ENCODE measurements at regions not wholly inside any gene's neighbourhood (a gene's known extent, or its start where the extent isn't known, plus 50 kb on each side); places are given as distances from the start of the nearest gene placed in this dataset.
"Not testable (repeated sequence)": the region's sequence is repeated elsewhere in the genome, so short reads cannot be mapped to it uniquely, and the experiment has no call there.

GRCh38 chr2:44103639-44104038 is 65.0 kb upstream of the PPM1B start:
- H3K4me1 ChIP-seq: no peaks in the 10 kb centered on the region
- intact Hi-C loops (cut with DNase I; ENCODE audit: low total_unique reads): no loop called here
- TF ChIP-seq, protein P1, sequence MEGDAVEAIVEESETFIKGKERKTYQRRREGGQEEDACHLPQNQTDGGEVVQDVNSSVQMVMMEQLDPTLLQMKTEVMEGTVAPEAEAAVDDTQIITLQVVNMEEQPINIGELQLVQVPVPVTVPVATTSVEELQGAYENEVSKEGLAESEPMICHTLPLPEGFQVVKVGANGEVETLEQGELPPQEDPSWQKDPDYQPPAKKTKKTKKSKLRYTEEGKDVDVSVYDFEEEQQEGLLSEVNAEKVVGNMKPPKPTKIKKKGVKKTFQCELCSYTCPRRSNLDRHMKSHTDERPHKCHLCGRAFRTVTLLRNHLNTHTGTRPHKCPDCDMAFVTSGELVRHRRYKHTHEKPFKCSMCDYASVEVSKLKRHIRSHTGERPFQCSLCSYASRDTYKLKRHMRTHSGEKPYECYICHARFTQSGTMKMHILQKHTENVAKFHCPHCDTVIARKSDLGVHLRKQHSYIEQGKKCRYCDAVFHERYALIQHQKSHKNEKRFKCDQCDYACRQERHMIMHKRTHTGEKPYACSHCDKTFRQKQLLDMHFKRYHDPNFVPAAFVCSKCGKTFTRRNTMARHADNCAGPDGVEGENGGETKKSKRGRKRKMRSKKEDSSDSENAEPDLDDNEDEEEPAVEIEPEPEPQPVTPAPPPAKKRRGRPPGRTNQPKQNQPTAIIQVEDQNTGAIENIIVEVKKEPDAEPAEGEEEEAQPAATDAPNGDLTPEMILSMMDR (IDR thresholded peaks at IDR 0.05): no peak
- TF ChIP-seq POLR2AphosphoS5 (IDR thresholded peaks at IDR 0.05) (no peak), POLR2A (IDR thresholded peaks at IDR 0.05) (no peak)
- H3K27me3 ChIP-seq: no peaks in the 10 kb centered on the region
- DNase-seq (ENCODE audit: low spot score in 2 of 2): no peak
- H3K27ac ChIP-seq: no peak overlapping the region
- no peaks in the 10 kb centered on the region for H3K36me3 ChIP-seq
- H3K9me3 ChIP-seq: no peaks in the 10 kb centered on the region
- H3K4me3 ChIP-seq: no peak overlapping the region

DNA sequence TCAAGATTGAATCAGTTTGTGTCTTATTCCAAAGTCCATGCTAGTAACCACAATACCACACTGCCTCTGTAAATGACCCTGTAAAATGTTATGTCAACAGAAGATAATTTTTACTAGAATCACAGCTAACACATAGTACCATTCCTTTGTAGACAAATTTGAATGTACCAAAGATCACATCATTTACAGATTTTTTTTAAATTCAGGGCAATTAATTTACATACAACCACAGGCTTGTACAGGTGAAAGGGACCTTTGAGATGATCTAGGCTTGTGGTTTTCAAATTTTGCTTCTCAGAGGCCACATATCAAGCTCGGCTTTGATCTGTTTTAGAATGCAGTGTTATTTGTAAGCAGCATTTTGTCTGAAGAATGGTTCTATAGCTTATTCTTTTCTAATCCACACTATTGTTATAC is 63.8 kb upstream of the PPM1B start:
- no peaks in the 10 kb centered on the region for H3K36me3 ChIP-seq

DNA sequence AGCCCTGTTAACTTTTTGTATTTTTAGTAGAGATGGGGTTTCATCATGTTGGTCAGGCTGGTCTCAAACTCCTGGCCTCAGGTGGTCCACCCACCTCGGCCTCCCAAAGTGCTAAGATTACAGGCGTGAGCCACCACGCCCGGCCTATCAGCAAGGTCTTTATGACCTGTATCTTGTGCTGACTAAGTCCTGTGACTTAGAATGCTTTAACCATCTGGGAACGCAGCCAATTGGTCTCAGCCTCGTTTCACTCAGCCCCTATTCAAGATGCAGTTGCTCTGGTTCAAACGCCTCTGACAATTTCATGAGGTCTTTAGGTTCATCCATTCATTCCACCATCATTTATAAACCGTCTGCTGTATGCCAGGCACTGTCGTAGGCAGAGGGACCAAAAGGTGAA is 62.2 kb upstream of the PPM1B start:
- intact Hi-C loops (cut with DNase I; ENCODE audit: low total_unique reads); H3K27ac ChIP-seq; H3K9me3 ChIP-seq; H3K4me1 ChIP-seq; DNase-seq (ENCODE audit: low spot score in 2 of 2); H3K27me3 ChIP-seq; H3K36me3 ChIP-seq; H3K4me3 ChIP-seq: not testable (repeated sequence)

More for the DNA sequence above, 63.8 kb upstream of the PPM1B start:
- no peaks in the 10 kb centered on the region for H3K27me3 ChIP-seq
- intact Hi-C loops (cut with DNase I; ENCODE audit: low total_unique reads): no loop called here
- TF ChIP-seq POLR2AphosphoS5 (IDR thresholded peaks at IDR 0.05) (no peak), POLR2A (IDR thresholded peaks at IDR 0.05) (no peak)
- TF ChIP-seq, protein P1 (IDR thresholded peaks at IDR 0.05): no peak
- no peak overlapping the region for H3K4me3 ChIP-seq
- no peaks in the 10 kb centered on the region for H3K4me1 ChIP-seq
- H3K9me3 ChIP-seq: no peaks in the 10 kb centered on the region
- H3K27ac ChIP-seq: no peak overlapping the region
- no peak for DNase-seq (ENCODE audit: low spot score in 2 of 2)

- H3K4me1 ChIP-seq: no peaks in the 10 kb centered on the region
- H3K36me3 ChIP-seq: no peaks in the 10 kb centered on the region
- H3K4me3 ChIP-seq: no peak overlapping the region
- DNase-seq (ENCODE audit: low spot score in 2 of 2): no peak
- H3K27ac ChIP-seq: no peak overlapping the region
- no peaks in the 10 kb centered on the region for H3K9me3 ChIP-seq
- TF ChIP-seq POLR2A (IDR thresholded peaks at IDR 0.05) (no peak), POLR2AphosphoS5 (IDR thresholded peaks at IDR 0.05) (no peak)
- TF ChIP-seq, protein P1 (IDR thresholded peaks at IDR 0.05): no peak
- intact Hi-C loops (cut with DNase I; ENCODE audit: low total_unique reads): no loop called here
- H3K27me3 ChIP-seq: no peaks in the 10 kb centered on the region
Measured at GRCh38 chr2:44107086-44107740, 61.5 kb upstream of the PPM1B start.

DNA sequence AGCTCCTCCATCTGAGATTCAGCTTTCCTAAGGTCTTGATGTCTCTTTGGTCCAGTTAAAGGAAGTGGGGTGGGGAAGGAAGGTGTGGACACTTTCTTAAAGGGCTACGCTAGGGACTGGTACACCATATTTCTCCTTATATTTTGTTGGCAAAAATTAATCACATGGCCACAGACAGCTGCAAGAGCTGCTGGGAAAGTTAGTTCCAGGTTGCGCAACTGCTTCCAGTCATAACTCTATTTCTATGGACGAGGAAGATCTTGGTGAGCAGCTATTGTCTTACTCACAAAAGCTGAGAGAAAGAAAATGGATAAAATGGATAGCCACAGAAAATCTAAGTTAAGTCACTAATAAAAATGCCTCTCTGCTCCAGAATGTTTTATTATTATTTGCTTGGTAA is 60.7 kb upstream of the PPM1B start:
- no peaks in the 10 kb centered on the region for H3K9me3 ChIP-seq

More for the DNA sequence above, 60.7 kb upstream of the PPM1B start:
- DNase-seq (ENCODE audit: low spot score in 2 of 2): no peak
- H3K27me3 ChIP-seq: no peaks in the 10 kb centered on the region
- no peaks in the 10 kb centered on the region for H3K36me3 ChIP-seq
- intact Hi-C loops (cut with DNase I; ENCODE audit: low total_unique reads): no loop called here
- H3K4me1 ChIP-seq: no peaks in the 10 kb centered on the region
- no peak overlapping the region for H3K4me3 ChIP-seq
- TF ChIP-seq, protein P1 (IDR thresholded peaks at IDR 0.05): no peak
- TF ChIP-seq POLR2A (IDR thresholded peaks at IDR 0.05) (no peak), POLR2AphosphoS5 (IDR thresholded peaks at IDR 0.05) (no peak)
- H3K27ac ChIP-seq: no peak overlapping the region
